Fibroblast of lung (primary cell): ENCODE measurements at regions not wholly inside any gene's neighbourhood (a gene's known extent, or its start where the extent isn't known, plus 50 kb on each side); places are given as distances from the start of the nearest gene placed in this dataset.

Experiments
- CTCF ChIP-seq, 2 donors: IDR thresholded peaks in 1 of 2; conservative IDR thresholded peaks in 1 of 2; 1 replicate in 1 of 2; 2 replicates in 1 of 2; pipeline ENCODE4 v1.5.1; 2011 to 2012; ENCODE audit warnings: low read length in 2 of 2, control low read depth in 1 of 2, inconsistent platforms in 1 of 2, low read depth in 1 of 2, mild to moderate bottlenecking in 1 of 2
- EZH2 ChIP-seq: IDR thresholded peaks from 2 replicates; pipeline ENCODE4 v1.5.1; 2012; ENCODE audit warnings: low read length, control low read depth, mild to moderate bottlenecking; ENCODE audit errors: missing control alignments

GRCh38 chr5:159631001-159631400 is 285.3 kb upstream of the ADRA1B start:
- no peak for TF ChIP-seq CTCF (conservative IDR thresholded peaks at IDR 0.05 in 1 of 2, IDR thresholded peaks at IDR 0.05 in 1 of 2; ENCODE audit: low read depth in 1 of 2, low read length in 2 of 2)
- TF ChIP-seq EZH2, result no peak
